Liver (tissue), 3 donors: ENCODE measurements at regions not wholly inside any gene's neighbourhood (a gene's known extent, or its start where the extent isn't known, plus 50 kb on each side); places are given as distances from the start of the nearest gene placed in this dataset.

Source experiments
- ATF3 ChIP-seq: IDR thresholded peaks from 2 replicates; pipeline ENCODE4 v1.6.1; 2016; ENCODE audit warnings: antibody characterized with exemption
- CTCF ChIP-seq: fragments of 150-350 bp; IDR thresholded peaks from 2 replicates; pipeline ENCODE4 v1.5.1; 2017; ENCODE audit warnings: improper control_type of control experiment, low read depth, low read length; ENCODE audit not compliant: missing input control
- FOXA1 ChIP-seq: IDR thresholded peaks from 2 replicates; pipeline ENCODE4 v1.6.1; 2016; ENCODE audit warnings: antibody characterized with exemption
- GABPA ChIP-seq, 2 donors: IDR thresholded peaks in 1 of 2; conservative IDR thresholded peaks in 1 of 2; 2 replicates each; pipeline ENCODE4 v1.6.1; 2016; ENCODE audit warnings: antibody characterized with exemption in 2 of 2, mild to moderate bottlenecking in 1 of 2, moderate library complexity in 1 of 2
- MAX ChIP-seq: IDR thresholded peaks from 2 replicates; pipeline ENCODE4 v1.6.1; 2016; ENCODE audit warnings: antibody characterized with exemption
- RAD21 ChIP-seq, 2 donors: IDR thresholded peaks; 2 replicates each; pipeline ENCODE4 v1.6.1; 2016; ENCODE audit warnings: antibody characterized with exemption in 2 of 2, mild to moderate bottlenecking in 2 of 2
- REST ChIP-seq: IDR thresholded peaks from 2 replicates; pipeline ENCODE4 v1.6.1; 2016; ENCODE audit warnings: antibody characterized with exemption, mild to moderate bottlenecking
- TAF1 ChIP-seq: conservative IDR thresholded peaks from 2 replicates; pipeline ENCODE4 v1.6.1; 2016; ENCODE audit warnings: antibody characterized with exemption, mild to moderate bottlenecking
- YY1 ChIP-seq: IDR thresholded peaks from 2 replicates; pipeline ENCODE4 v1.6.1; 2016; ENCODE audit warnings: antibody characterized with exemption, mild to moderate bottlenecking
- ZBTB33 ChIP-seq: IDR thresholded peaks from 2 replicates; pipeline ENCODE4 v1.6.1; 2016; ENCODE audit warnings: antibody characterized with exemption
- donor health status: healthy.
- donor health status: healthy.

- TF ChIP-seq YY1 (no peak), CTCF (no peak), ATF3 (no peak), RAD21 (IDR thresholded peaks at IDR 0.05) (no peak), ZBTB33 (no peak), REST (no peak), MAX (no peak), GABPA (IDR thresholded peaks at IDR 0.05 in 1 of 2, conservative IDR thresholded peaks at IDR 0.05 in 1 of 2) (no peak), TAF1 (no peak), FOXA1 (no peak)
Observed at GRCh38 chr4:179586460-179586859, 2144.2 kb upstream of the AGA start.
